H1 (cell line): ENCODE measurements at regions not wholly inside any gene's neighbourhood (a gene's known extent, or its start where the extent isn't known, plus 50 kb on each side); places are given as distances from the start of the nearest gene placed in this dataset.

Source experiments
- CBX5 ChIP-seq: fragments of 300-800, 300-1000 bp; sonication (generic); IDR thresholded peaks from 2 replicates; pipeline ENCODE4 v1.7.1; 2016; ENCODE audit warnings: antibody characterized with exemption, low read length, low read depth
- JUND ChIP-seq: IDR thresholded peaks from 2 replicates; pipeline ENCODE4 v1.6.1; 2011; ENCODE audit warnings: mild to moderate bottlenecking, improper control_type of control experiment, low read length
- NRF1 ChIP-seq: IDR thresholded peaks from 2 replicates; pipeline ENCODE4 v1.6.1; 2011; ENCODE audit warnings: mild to moderate bottlenecking, low read depth, low read length, improper control_type of control experiment
- SRF ChIP-seq: IDR thresholded peaks from 2 replicates; pipeline ENCODE4 v1.6.1; 2011; ENCODE audit warnings: mild to moderate bottlenecking, low read depth, low read length, moderate library complexity
- TAF1 ChIP-seq: IDR thresholded peaks from 2 replicates; pipeline ENCODE4 v1.6.1; 2011; ENCODE audit warnings: mild to moderate bottlenecking, low read depth, low read length
- TF ChIP-seq, protein P1 (sequence below): IDR thresholded peaks from 2 replicates; pipeline ENCODE4 v1.6.1; 2012; ENCODE audit warnings: inconsistent platforms

DNA sequence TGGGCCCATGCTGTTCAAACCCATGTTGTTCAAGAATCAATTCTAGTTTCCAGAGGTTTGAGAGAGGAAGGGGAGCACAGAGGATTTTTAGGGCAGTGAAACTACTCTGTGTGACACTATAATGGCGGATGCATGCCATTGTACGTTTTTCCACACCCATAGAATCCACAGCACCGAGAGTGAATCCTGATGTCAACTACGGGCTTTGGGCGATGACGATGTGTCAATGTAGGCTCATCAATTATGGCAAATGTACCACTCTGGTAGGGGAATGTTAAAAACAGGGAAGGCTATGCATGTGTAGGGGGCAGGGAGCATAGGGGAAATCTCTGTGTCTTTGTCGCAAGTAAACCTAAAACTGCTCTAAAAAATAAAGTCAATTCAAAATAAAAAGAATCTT is 70.7 kb upstream of the UBAC2 start (continued):
- TF ChIP-seq CBX5 (no peak), SRF (no peak), TAF1 (no peak), NRF1 (no peak), JUND (no peak)
- TF ChIP-seq, protein P1, sequence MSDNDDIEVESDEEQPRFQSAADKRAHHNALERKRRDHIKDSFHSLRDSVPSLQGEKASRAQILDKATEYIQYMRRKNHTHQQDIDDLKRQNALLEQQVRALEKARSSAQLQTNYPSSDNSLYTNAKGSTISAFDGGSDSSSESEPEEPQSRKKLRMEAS: no peak
